ENCODE measurements at regions not wholly inside any gene's neighbourhood (a gene's known extent, or its start where the extent isn't known, plus 50 kb on each side); places are given as distances from the start of the nearest gene placed in this dataset.

GRCh38 chr6:168746013-168746412, 305.0 kb downstream of the SMOC2 start:
- TF ChIP-seq CTCF (IDR thresholded peaks at IDR 0.05) = no peak
- no peak for TF ChIP-seq GATA2 (CRISPR knock-in tag; IDR thresholded peaks at IDR 0.05)
- no peak for TF ChIP-seq CHD2 (IDR thresholded peaks at IDR 0.05; ENCODE audit: low read length, partially characterized antibody)
- TF ChIP-seq RFX5 (IDR thresholded peaks at IDR 0.05; ENCODE audit: low read length) = no peak
- TF ChIP-seq FOXJ3 (CRISPR knock-in tag; IDR thresholded peaks at IDR 0.05) = no peak
- no peak for TF ChIP-seq PBX3 (IDR thresholded peaks at IDR 0.05)
- TF ChIP-seq SMC3 (IDR thresholded peaks at IDR 0.05; ENCODE audit: low read depth, low read length) = no peak
- TF ChIP-seq USF1 (IDR thresholded peaks at IDR 0.05; ENCODE audit: borderline replicate concordance, low read depth) = no peak
- TF ChIP-seq YY1 (IDR thresholded peaks at IDR 0.05; ENCODE audit: low read depth) = no peak
- no peak for TF ChIP-seq REST (IDR thresholded peaks at IDR 0.05; ENCODE audit: low read depth, low read length)
- TF ChIP-seq EZH2phosphoT487 (IDR thresholded peaks at IDR 0.05; ENCODE audit: borderline replicate concordance, low read depth) = no peak
- no peak for TF ChIP-seq USF2 (IDR thresholded peaks at IDR 0.05; ENCODE audit: borderline replicate concordance, low read depth, low read length)
- TF ChIP-seq RXRA (IDR thresholded peaks at IDR 0.05; ENCODE audit: borderline replicate concordance, low read depth) = no peak
